Prostate gland (tissue), 2 donors: ENCODE measurements at regions not wholly inside any gene's neighbourhood (a gene's known extent, or its start where the extent isn't known, plus 50 kb on each side); places are given as distances from the start of the nearest gene placed in this dataset.
"Not testable (repeated sequence)": the region's sequence is repeated elsewhere in the genome, so short reads cannot be mapped to it uniquely, and the experiment has no call there.

Source experiments
- DNase-seq: peaks from one replicate; pipeline ENCODE4 v3.0.0-alpha.2; 2019; ENCODE audit warnings: low spot score
- H3K27ac ChIP-seq, 2 donors: fragments of 200-600 bp; sonication (generic); 2 replicates each; pipeline ENCODE4 v1.5.1; 2017 to 2019
- H3K27me3 ChIP-seq: fragments of 200-600 bp; sonication (generic); replicated peaks from 2 replicates; pipeline ENCODE4 v1.5.1; 2019; ENCODE audit not compliant: insufficient read depth
- H3K36me3 ChIP-seq, 2 donors: fragments of 200-600 bp; sonication (generic); 1 replicate in 1 of 2; 2 replicates in 1 of 2; pipeline versions ENCODE4 v1.5.1 to v1.8.1; 2017 to 2019
- H3K4me1 ChIP-seq: fragments of 200-600 bp; sonication (generic); replicated peaks from 2 replicates; pipeline ENCODE4 v1.5.1; 2019
- H3K4me3 ChIP-seq, 2 donors: fragments of 200-600 bp; sonication (generic); 2 replicates each; pipeline ENCODE4 v1.5.1; 2017 to 2019
- H3K9me3 ChIP-seq: fragments of 200-600 bp; sonication (generic); 2 replicates; pipeline ENCODE4 v1.5.1; 2017
- POLR2A ChIP-seq: fragments of 450-650 bp; IDR thresholded peaks from one replicate; pipeline ENCODE4 v1.6.1; 2016; ENCODE audit warnings: antibody characterized with exemption, mild to moderate bottlenecking
- POLR2AphosphoS5 ChIP-seq: sonication (generic); formaldehyde crosslinking; IDR thresholded peaks from one replicate; pipeline ENCODE4 v1.6.1; 2017; ENCODE audit warnings: antibody characterized with exemption
- WGBS: methylation state at CpG from one replicate; pipeline ENCODE4 v1.1.5; 2018; 5-methylcytosine and 5-hydroxymethylcytosine counted together
- intact Hi-C: fragments of 100-400 bp; cut with DNase I; formaldehyde crosslinking; loops from one replicate; pipeline ENCODE4 v1.14.2; 2022
- TF ChIP-seq, protein P1 (sequence below), 4 experiments: fragments of 200-600 bp in 2 of 4; fragments of 450-650 bp in 2 of 4; sonication (generic) in 2 of 4; IDR thresholded peaks; 1 replicate in 3 of 4; 2 replicates in 1 of 4; pipeline ENCODE4 v1.5.1; 2016 to 2019; ENCODE audit warnings: antibody characterized with exemption in 4 of 4, mild to moderate bottlenecking in 2 of 4, moderate library complexity in 2 of 4

GRCh38 chr10:46216003-46216634, 70.7 kb upstream of the ANTXRL start:
- 94% methylated on average over 6 of the region's 6 CpGs for WGBS
- no peak overlapping the region for H3K4me3 ChIP-seq
- H3K4me1 ChIP-seq: no peaks in the 10 kb centered on the region
- no peak for DNase-seq
- no peaks in the 10 kb centered on the region for H3K36me3 ChIP-seq
- H3K27me3 ChIP-seq: no peaks in the 10 kb centered on the region
- H3K27ac ChIP-seq: no peak overlapping the region
- no peaks in the 10 kb centered on the region for H3K9me3 ChIP-seq
- TF ChIP-seq POLR2A (no peak), POLR2AphosphoS5 (no peak)
- TF ChIP-seq, protein P1, sequence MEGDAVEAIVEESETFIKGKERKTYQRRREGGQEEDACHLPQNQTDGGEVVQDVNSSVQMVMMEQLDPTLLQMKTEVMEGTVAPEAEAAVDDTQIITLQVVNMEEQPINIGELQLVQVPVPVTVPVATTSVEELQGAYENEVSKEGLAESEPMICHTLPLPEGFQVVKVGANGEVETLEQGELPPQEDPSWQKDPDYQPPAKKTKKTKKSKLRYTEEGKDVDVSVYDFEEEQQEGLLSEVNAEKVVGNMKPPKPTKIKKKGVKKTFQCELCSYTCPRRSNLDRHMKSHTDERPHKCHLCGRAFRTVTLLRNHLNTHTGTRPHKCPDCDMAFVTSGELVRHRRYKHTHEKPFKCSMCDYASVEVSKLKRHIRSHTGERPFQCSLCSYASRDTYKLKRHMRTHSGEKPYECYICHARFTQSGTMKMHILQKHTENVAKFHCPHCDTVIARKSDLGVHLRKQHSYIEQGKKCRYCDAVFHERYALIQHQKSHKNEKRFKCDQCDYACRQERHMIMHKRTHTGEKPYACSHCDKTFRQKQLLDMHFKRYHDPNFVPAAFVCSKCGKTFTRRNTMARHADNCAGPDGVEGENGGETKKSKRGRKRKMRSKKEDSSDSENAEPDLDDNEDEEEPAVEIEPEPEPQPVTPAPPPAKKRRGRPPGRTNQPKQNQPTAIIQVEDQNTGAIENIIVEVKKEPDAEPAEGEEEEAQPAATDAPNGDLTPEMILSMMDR (IDR thresholded peaks at IDR 0.05): no peak
- intact Hi-C loops: no loop called here

GRCh38 chr10:46216836-46217751, 69.7 kb upstream of the ANTXRL start:
- WGBS: 76% methylated on average over 16 of the region's 17 CpGs
- DNase-seq: no peak
- Histone ChIP-seq H3K27me3 (no peaks in the 10 kb centered on the region), H3K36me3 (no peaks in the 10 kb centered on the region), H3K4me1 (no peaks in the 10 kb centered on the region), H3K4me3 (no peak overlapping the region), H3K9me3 (no peaks in the 10 kb centered on the region), H3K27ac (no peak overlapping the region)
- TF ChIP-seq POLR2AphosphoS5 (no peak), POLR2A (no peak)
- TF ChIP-seq, protein P1 (IDR thresholded peaks at IDR 0.05): no peak
- intact Hi-C loops: no loop called here

- Histone ChIP-seq H3K9me3 (no peaks in the 10 kb centered on the region), H3K4me1 (no peaks in the 10 kb centered on the region), H3K27ac (no peak overlapping the region), H3K4me3 (no peak overlapping the region), H3K36me3 (no peaks in the 10 kb centered on the region), H3K27me3 (no peaks in the 10 kb centered on the region)
- 52% methylated on average over 6 of the region's 6 CpGs for WGBS
- TF ChIP-seq, protein P1 (IDR thresholded peaks at IDR 0.05): no peak
- TF ChIP-seq POLR2A (no peak), POLR2AphosphoS5 (no peak)
- intact Hi-C loops: no loop called here
- no peak for DNase-seq
Measured at GRCh38 chr10:46217752-46218453, 68.9 kb upstream of the ANTXRL start.

- no peaks in the 10 kb centered on the region for H3K4me1 ChIP-seq
- no peaks in the 10 kb centered on the region for H3K9me3 ChIP-seq
- TF ChIP-seq, protein P1 (IDR thresholded peaks at IDR 0.05): no peak
- TF ChIP-seq POLR2A (no peak), POLR2AphosphoS5 (no peak)
- intact Hi-C loops: no loop called here
- H3K4me3 ChIP-seq: no peak overlapping the region
- no peak for DNase-seq
- no peaks in the 10 kb centered on the region for H3K36me3 ChIP-seq
- H3K27ac ChIP-seq: no peak overlapping the region
- no peaks in the 10 kb centered on the region for H3K27me3 ChIP-seq
- 63% methylated on average over 2 of the region's 2 CpGs for WGBS
Measured at GRCh38 chr10:46218921-46219320, 67.9 kb upstream of the ANTXRL start.

- H3K9me3 ChIP-seq, H3K27ac ChIP-seq, H3K4me3 ChIP-seq, DNase-seq, H3K36me3 ChIP-seq, H3K4me1 ChIP-seq, intact Hi-C loops, H3K27me3 ChIP-seq: not testable (repeated sequence)
- WGBS: 65% methylated on average over 5 of the region's 5 CpGs
Measured at GRCh38 chr10:46219431-46219990, 67.3 kb upstream of the ANTXRL start.
